Upper lobe of right lung (tissue), 1 donor: ENCODE measurements at regions not wholly inside any gene's neighbourhood (a gene's known extent, or its start where the extent isn't known, plus 50 kb on each side); places are given as distances from the start of the nearest gene placed in this dataset.
"Not testable (repeated sequence)": the region's sequence is repeated elsewhere in the genome, so short reads cannot be mapped to it uniquely, and the experiment has no call there.

Experiments
- ATAC-seq: fragments of 200-7000 bp; cut with Tn5 transposase; one replicate; pipeline ENCODE4 v1.9.1; 2020; ENCODE audit warnings: mild to moderate bottlenecking, moderate library complexity
- DNase-seq: peaks from one replicate; pipeline ENCODE4 v3.0.0-alpha.2; 2020
- H3K27ac ChIP-seq: fragments of 200-600 bp; one replicate; pipeline ENCODE4 v1.8.0; 2022
- H3K27me3 ChIP-seq: fragments of 200-600 bp; one replicate; pipeline ENCODE4 v1.8.0; 2022; ENCODE audit warnings: mild to moderate bottlenecking
- H3K36me3 ChIP-seq: fragments of 200-600 bp; one replicate; pipeline ENCODE4 v1.8.0; 2022
- H3K4me1 ChIP-seq: fragments of 200-600 bp; one replicate; pipeline ENCODE4 v1.8.0; 2022
- H3K4me3 ChIP-seq: fragments of 200-600 bp; one replicate; pipeline ENCODE4 v1.8.0; 2022; ENCODE audit warnings: mild to moderate bottlenecking
- H3K9me3 ChIP-seq: fragments of 200-600 bp; one replicate; pipeline ENCODE4 v1.8.0; 2022
- intact Hi-C: fragments of 100-400 bp; cut with DNase I; formaldehyde crosslinking; loops from one replicate; pipeline ENCODE4 v1.11.0; 2022
- TF ChIP-seq, protein P1 (sequence below): fragments of 200-600 bp; IDR thresholded peaks from one replicate; pipeline ENCODE4 v1.8.0; 2022; ENCODE audit warnings: antibody characterized with exemption
- donor health status: DM: no; HTN: yes; CAD: no; lungs with severe emphysema.

DNA sequence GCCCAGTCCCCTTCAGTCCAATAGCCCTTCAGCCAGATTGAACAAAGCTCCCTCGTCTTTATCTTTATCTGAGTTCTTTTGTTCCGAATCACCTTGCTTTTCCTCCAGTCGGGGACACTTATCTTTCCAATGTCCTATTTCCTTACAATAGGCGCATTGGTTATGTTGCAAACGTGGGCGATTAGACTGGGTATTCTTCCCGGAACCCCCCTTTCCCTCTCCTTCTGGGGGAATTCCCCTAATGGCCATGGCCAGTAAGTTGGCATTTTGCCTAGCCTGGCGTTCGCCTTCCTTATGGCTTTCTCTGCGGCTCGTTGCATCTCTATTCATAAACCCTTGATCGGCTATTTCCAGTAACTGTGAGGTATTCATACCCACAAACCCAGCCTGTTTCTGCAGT is 82.2 kb upstream of the VEPH1 start:
- intact Hi-C loops: no loop called here
- TF ChIP-seq, protein P1, sequence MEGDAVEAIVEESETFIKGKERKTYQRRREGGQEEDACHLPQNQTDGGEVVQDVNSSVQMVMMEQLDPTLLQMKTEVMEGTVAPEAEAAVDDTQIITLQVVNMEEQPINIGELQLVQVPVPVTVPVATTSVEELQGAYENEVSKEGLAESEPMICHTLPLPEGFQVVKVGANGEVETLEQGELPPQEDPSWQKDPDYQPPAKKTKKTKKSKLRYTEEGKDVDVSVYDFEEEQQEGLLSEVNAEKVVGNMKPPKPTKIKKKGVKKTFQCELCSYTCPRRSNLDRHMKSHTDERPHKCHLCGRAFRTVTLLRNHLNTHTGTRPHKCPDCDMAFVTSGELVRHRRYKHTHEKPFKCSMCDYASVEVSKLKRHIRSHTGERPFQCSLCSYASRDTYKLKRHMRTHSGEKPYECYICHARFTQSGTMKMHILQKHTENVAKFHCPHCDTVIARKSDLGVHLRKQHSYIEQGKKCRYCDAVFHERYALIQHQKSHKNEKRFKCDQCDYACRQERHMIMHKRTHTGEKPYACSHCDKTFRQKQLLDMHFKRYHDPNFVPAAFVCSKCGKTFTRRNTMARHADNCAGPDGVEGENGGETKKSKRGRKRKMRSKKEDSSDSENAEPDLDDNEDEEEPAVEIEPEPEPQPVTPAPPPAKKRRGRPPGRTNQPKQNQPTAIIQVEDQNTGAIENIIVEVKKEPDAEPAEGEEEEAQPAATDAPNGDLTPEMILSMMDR: no peak
- H3K4me1 ChIP-seq: no peaks in the 10 kb centered on the region
- no peak for ATAC-seq
- no peaks in the 10 kb centered on the region for H3K9me3 ChIP-seq
- no peaks in the 10 kb centered on the region for H3K36me3 ChIP-seq
- no peaks in the 10 kb centered on the region for H3K27me3 ChIP-seq
- DNase-seq: no peak
- no peak overlapping the region for H3K27ac ChIP-seq
- H3K4me3 ChIP-seq: no peak overlapping the region

DNA sequence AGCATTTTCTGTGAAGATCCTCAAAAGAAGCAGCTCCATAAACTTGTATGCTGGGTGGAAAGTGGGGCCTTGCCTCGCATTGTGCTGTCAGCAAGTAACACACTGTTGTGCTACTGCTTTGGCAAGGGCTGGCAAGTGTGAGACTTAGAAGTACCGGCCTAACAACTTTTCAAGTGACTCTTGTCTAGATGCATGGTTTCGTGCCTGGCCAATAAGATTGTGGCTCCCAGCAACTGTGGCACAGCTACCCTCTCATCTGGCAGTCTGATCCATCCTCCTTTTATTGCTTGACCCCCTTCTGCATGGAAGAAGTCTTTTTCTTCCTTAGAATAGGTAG is 79.4 kb upstream of the VEPH1 start:
- no peak for DNase-seq
- Histone ChIP-seq H3K4me1 (no peaks in the 10 kb centered on the region), H3K9me3 (no peaks in the 10 kb centered on the region), H3K36me3 (no peaks in the 10 kb centered on the region), H3K4me3 (no peak overlapping the region), H3K27ac (no peak overlapping the region), H3K27me3 (no peaks in the 10 kb centered on the region)
- TF ChIP-seq, protein P1: no peak
- peak; percentile 79 for ATAC-seq
- intact Hi-C loops: no loop called here

- H3K27ac ChIP-seq, H3K4me3 ChIP-seq, H3K9me3 ChIP-seq, H3K36me3 ChIP-seq, DNase-seq, ATAC-seq, H3K4me1 ChIP-seq, H3K27me3 ChIP-seq, intact Hi-C loops: not testable (repeated sequence)
- TF ChIP-seq, protein P1: peak; percentile 16
These were observed 78.9 kb upstream of the VEPH1 start for GRCh38 chr3:157581956-157582636.

- Histone ChIP-seq H3K27ac (no peak overlapping the region), H3K36me3 (no peaks in the 10 kb centered on the region), H3K4me1 (no peaks in the 10 kb centered on the region), H3K9me3 (no peaks in the 10 kb centered on the region), H3K27me3 (no peaks in the 10 kb centered on the region), H3K4me3 (no peak overlapping the region)
- intact Hi-C loops: no loop called here
- TF ChIP-seq, protein P1: no peak
- ATAC-seq (no peak), DNase-seq (no peak)
These were observed 78.2 kb upstream of the VEPH1 start for GRCh38 chr3:157581371-157581770.

- no peak for DNase-seq
- Histone ChIP-seq H3K36me3 (no peaks in the 10 kb centered on the region), H3K27ac (no peak overlapping the region), H3K4me1 (no peaks in the 10 kb centered on the region), H3K9me3 (no peaks in the 10 kb centered on the region), H3K27me3 (no peaks in the 10 kb centered on the region), H3K4me3 (no peak overlapping the region)
- TF ChIP-seq, protein P1: no peak
- intact Hi-C loops: no loop called here
- no peak for ATAC-seq
These were observed 75.0 kb upstream of the VEPH1 start for GRCh38 chr3:157578181-157578580.

GRCh38 chr3:157574531-157574930 is 71.3 kb upstream of the VEPH1 start:
- Histone ChIP-seq H3K4me3 (no peak overlapping the region), H3K9me3 (no peaks in the 10 kb centered on the region), H3K27ac (no peak overlapping the region), H3K4me1 (no peaks in the 10 kb centered on the region), H3K27me3 (no peaks in the 10 kb centered on the region), H3K36me3 (no peaks in the 10 kb centered on the region)
- no peak for ATAC-seq
- intact Hi-C loops: no loop called here
- DNase-seq: no peak
- TF ChIP-seq, protein P1: no peak
